C4-2B (cell line): ENCODE measurements at regions not wholly inside any gene's neighbourhood (a gene's known extent, or its start where the extent isn't known, plus 50 kb on each side); places are given as distances from the start of the nearest gene placed in this dataset.

Source experiments
- CTCF ChIP-seq: fragments of 450-650 bp; conservative IDR thresholded peaks from 2 replicates; pipeline ENCODE4 v1.5.1; 2017; ENCODE audit warnings: mild to moderate bottlenecking
- ZFX ChIP-seq: fragments of 450-650 bp; IDR thresholded peaks from 2 replicates; pipeline ENCODE4 v1.6.1; 2017

GRCh38 chr3:176106380-176106779 is 1090.9 kb downstream of the TBL1XR1 start:
- TF ChIP-seq CTCF (no peak), ZFX (no peak)
